GM18511 (cell line): ENCODE measurements at regions not wholly inside any gene's neighbourhood (a gene's known extent, or its start where the extent isn't known, plus 50 kb on each side); places are given as distances from the start of the nearest gene placed in this dataset.

Experiments
- ATAC-seq: cut with Tn5 transposase; IDR thresholded peaks from one replicate; pipeline ENCODE4 v1.9.1; 2021; ENCODE audit warnings: mild to moderate bottlenecking, moderate library complexity; ENCODE audit not compliant: unreplicated experiment

DNA sequence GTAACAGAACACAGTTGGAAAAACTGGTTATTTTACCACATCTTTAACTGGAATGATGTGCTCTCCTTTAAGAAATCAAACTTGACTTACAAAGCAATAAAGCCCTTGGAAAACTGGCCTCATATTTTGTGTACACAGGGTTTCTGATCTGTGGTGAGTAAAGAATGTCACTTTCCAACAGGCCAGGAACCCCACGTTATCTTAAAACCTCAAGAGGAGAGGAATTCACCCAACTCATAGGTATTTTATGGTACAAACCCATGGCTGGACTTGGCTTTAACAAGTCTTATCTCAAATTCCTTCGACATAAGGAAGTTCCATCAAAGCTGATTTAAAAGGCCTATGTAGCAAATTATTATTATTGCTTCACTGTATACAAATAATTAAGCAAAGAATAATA is 1735.1 kb downstream of the PCDH7 start:
- no peak for ATAC-seq

- ATAC-seq: no peak
These were observed 1740.8 kb downstream of the PCDH7 start for GRCh38 chr4:32460972-32461371.

DNA sequence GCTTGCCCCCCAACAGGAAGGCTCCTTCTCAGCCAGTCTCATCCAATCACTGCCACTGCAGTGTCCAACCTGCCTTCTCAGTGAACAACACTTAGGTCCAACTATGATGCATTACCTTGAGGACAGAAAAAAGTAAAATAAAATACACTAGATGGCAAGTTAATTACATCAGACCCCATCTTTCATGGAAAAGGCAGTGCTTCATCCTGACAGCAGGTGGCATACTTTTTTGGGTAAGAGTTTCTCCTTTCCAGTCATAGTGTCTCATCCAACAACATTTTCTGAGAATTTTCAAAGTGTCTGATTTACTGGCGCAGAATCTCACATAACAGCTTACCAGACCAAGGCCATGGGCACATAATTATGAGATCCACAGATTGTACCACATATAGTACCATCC is 1742.8 kb downstream of the PCDH7 start:
- ATAC-seq: no peak

GRCh38 chr4:32470087-32470585 is 1750.0 kb downstream of the PCDH7 start:
- ATAC-seq: no peak

DNA sequence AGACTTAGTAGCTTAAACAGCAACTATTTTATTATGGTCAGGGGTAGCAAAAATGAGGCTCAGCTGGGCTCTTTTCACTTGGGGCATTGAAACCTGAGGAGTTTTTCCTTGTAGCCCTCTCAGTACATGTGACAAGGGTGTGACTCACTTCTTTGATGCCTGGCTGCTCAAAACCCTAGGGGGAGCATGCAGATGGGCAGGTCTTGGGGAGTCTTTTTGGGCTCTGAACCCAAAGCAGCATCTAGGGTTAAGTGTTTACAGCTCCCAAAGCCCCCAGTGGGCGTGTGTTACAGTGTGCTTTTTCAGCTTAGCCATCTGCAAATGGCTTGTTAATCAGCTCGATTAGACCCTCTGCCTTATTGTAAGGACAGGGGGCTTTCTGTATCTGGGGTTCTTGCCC is 1752.7 kb downstream of the PCDH7 start:
- ATAC-seq: no peak

DNA sequence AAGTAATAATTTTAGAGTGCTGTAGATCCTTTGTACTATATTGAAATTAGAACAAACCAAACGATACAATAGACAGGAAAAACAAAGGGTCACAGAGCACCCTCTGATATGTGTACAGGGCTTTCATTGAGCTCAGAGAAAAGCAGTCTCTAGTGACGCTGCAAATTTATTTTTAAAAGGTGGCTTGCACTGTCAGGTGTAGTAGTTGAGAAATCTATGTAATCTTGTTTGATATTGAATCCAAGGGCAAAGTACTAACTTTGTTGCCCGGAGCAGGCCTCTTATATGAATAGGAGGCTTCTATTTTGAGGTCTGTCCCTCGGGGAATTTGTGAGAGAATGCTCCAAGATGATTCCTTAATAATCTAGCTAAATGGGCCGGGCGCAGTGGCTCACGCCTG is 1755.5 kb downstream of the PCDH7 start:
- no peak for ATAC-seq

DNA sequence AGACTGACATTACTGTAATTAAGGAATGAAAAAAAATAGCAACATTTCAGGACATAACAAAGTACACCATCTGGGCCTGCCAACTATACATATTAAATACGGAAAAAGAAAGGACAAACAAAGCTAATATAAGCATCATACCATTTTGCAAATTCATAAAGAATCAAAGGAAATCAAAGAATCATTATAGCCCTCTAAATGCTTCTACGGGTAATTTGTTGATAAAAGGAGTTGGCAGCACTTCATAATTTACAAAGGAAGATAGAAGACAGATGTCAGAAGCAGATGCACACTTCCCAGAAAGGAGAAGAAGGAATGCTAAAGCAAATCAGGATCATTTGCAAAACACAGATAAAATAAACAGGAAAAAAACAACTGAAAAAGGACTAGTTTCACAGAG is 1757.3 kb downstream of the PCDH7 start:
- ATAC-seq: no peak

DNA sequence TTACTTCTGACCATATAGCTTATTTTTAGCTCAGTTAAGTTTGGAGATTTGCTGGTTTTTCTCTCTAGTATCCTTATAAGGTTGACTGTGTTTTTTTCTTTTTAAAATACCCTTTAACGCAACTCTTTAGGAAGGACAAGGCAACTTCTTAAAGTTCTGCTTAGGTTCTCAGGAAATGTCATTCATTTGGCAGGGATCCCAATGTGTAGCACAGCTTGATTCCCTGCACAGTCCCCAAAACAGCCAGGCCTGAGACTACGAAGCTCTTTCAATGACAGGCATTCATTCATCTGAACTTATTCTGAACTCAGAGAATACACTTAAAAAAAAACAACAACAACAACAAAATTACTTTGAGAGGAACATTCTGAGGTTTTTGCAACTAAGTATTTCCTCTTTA is 1765.8 kb downstream of the PCDH7 start:
- no peak for ATAC-seq

- ATAC-seq: no peak
These were observed 1768.5 kb downstream of the PCDH7 start for GRCh38 chr4:32488690-32489089.

DNA sequence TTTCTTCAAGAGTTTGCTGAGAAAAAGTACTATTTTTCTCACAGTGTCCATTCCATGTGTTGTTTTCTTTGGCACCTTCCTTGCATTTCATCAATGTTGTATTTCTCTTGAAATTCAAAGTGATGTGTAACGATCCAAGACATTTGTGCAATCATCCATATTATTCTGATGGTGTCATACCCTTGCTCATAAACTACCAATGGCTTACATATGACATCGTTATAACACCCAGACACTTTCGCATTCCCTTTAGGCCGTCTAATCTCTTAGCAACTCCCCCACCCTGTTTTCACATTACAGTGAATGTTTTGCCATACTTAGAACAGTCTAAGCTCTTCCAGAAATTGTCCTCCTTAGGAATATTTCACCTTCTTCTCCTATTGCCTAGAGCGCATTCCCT is 1779.0 kb downstream of the PCDH7 start:
- ATAC-seq: no peak

DNA sequence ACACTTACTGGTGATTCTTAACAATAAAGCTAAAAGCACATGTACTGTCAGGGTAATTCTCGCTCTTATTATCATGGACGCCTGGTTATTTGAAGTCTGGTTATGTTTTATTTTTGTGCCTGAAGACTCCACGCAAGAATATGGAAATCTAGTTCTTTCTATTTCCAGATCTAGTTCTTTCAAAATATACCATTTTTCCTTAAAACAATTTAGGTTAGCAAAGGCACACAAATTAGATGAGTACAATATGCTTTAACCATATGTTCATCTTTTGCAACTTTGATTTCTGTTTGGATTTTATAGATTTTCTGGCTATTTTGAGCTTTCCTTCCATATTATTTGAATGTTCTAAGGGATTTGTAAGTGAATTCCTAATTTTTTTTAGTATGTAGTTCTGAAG is 1783.1 kb downstream of the PCDH7 start:
- no peak for ATAC-seq

- ATAC-seq: no peak
These were observed 1785.9 kb downstream of the PCDH7 start for GRCh38 chr4:32506067-32506466.

DNA sequence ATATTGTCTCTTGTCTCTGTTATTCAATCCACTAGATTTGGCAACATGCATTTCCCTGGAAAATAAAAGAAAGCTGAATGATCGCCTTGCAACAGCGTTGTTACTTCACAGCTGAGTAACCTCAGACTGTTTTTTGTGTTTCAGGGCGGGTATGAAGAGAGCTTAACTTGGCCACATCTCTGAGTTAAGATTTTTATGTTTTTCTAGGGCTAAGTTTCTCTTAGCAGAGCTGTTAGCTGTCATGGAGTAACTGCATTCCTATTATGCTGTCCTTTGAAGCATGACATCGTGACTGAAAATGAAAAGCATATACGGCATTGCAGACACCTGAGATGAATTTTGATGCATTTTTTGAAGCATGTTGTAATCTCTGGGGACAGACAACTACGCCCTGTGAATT is 1798.9 kb downstream of the PCDH7 start:
- ATAC-seq: no peak

DNA sequence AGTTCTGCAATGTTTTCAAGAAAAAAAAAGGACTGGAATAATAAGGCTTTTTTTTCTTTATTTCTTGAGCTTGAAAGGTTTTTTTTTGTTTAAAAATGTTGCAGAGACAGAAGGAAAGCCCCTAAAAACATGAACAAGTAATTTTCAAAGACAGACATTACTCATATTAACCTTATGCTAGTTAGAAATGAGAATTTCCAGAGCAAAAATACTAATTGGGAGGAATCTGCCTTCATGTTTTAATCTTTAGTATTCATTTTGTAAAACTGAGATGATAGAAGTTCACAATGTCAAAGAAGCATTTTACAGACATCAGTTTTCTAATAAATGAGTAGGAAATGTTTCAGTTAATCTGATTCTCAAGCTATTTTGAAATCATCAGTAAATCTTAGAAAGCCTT is 1805.3 kb downstream of the PCDH7 start:
- ATAC-seq: no peak

- no peak for ATAC-seq
These were observed 1824.7 kb downstream of the PCDH7 start for GRCh38 chr4:32544846-32545245.

- no peak for ATAC-seq
These were observed 1831.8 kb downstream of the PCDH7 start for GRCh38 chr4:32551943-32552342.

DNA sequence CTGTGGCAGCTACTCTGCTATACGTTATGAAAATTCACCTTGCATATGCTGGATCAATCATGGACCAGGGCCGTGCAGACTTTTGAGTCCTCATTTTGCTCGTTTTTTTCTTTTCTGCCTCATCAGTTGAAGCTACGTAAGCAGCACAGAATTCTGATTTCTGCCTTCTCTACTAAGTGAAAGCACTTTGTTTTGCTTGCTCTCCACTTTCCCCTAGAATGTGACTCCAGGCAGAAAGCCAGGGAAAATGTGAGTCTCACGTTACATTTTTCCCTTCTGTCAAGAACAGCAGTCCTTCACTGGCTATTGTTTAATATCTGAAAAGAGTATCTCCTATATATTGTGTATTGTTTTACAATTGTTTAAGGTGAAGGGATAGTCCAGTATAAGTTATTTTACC is 1840.1 kb downstream of the PCDH7 start:
- no peak for ATAC-seq

GRCh38 chr4:32562010-32562409 is 1841.8 kb downstream of the PCDH7 start:
- no peak for ATAC-seq

GRCh38 chr4:32564626-32565025 is 1844.5 kb downstream of the PCDH7 start:
- no peak for ATAC-seq

DNA sequence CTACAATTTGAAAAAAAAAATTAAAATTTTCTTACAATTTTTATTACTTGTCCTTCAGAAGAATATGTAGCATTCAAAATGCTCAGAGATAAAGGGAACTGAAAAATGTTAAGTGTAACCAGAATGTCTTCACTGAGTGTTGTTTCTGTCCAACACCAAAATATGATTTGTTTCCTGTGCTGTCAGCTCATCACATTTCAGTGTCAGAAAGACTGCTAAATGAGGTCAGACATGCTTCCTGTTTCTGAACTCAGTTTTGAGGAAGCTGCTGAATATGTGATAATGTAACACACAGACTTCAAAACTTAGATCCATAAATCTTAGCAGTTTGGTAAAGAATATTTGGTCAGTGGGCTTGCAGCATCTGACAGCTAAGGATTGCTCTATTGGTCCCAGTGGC is 1849.7 kb downstream of the PCDH7 start:
- ATAC-seq: no peak

DNA sequence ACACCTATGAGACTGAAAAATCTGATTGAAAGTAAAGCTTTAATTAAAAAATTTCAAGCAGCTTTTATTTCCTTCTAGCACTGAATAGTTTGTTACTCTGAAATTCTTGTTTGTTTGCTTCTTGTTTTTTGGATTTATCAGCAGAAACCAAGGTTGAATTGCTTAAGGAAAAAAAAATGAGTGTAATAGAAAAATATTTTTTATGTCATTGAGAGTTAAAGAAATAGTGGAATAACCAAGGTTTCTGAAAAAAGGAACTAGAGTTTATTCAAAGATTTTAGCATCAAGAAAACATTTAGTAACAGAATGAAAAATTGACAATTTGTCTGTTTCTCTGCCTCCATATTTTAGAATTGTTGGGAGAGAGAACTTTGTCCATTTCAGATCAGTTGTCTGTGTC is 1852.2 kb downstream of the PCDH7 start:
- ATAC-seq: no peak

- no peak for ATAC-seq
These were observed 1854.6 kb downstream of the PCDH7 start for GRCh38 chr4:32574803-32575202.

GRCh38 chr4:32589097-32589496 is 1868.9 kb downstream of the PCDH7 start:
- no peak for ATAC-seq

- ATAC-seq: no peak
These were observed 1869.7 kb downstream of the PCDH7 start for GRCh38 chr4:32589853-32590252.
